GF-D8 (cell line): ENCODE measurements at regions not wholly inside any gene's neighbourhood (a gene's known extent, or its start where the extent isn't known, plus 50 kb on each side); places are given as distances from the start of the nearest gene placed in this dataset.
"Not testable (repeated sequence)": the region's sequence is repeated elsewhere in the genome, so short reads cannot be mapped to it uniquely, and the experiment has no call there.

Source experiments
- DNase-seq: peaks from one replicate; lab custom pipeline; 2025; lab: John Stamatoyannopoulos, UW

DNA sequence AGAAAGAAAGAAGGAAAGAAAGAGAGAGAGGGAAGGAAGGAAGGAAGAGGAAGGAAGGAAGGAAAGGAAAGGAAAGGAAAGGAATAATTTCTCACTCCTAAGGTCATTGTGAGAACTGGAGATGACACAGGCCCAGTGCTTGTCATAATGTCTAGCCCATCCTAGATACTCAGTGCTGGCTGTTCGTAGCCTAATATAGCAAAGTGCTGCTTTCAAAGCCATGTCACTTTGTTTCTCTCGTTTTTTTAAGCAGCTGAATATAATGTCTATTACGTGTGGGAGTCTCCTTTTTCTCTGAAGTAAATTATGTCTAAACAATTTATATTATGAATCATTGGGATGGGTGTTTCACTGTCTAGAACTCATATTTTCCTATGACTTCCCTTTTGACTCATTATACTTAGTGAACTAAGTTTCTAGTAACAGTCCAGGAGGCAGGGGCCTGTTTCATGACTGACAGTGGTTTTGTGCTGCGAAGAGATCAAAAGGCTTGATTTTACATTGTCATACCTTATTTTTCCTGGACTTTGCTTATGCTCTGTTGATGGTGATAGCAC is 327.0 kb upstream of the ZFP42 start:
- no peak for DNase-seq

DNA sequence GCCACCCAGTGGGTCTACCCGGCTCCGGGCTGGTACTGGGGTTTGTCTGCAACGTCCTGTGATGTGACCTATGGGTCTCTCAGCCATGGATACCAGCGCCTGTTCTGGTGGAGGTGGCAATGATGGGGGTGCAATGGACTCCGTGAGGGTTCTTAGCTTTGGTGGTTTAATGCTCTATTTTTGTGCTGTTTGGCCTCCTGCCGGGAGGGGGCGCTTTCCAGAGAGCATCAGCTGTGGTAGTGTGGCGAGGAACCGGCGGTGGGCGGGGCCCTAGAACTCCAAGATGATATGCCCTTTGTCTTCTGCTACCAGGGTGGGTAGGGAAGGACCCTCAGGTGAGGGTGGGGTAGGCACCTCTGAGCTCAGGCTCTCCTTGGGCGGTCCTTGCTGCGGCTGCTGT is 324.1 kb upstream of the ZFP42 start:
- DNase-seq = not testable (repeated sequence)

DNA sequence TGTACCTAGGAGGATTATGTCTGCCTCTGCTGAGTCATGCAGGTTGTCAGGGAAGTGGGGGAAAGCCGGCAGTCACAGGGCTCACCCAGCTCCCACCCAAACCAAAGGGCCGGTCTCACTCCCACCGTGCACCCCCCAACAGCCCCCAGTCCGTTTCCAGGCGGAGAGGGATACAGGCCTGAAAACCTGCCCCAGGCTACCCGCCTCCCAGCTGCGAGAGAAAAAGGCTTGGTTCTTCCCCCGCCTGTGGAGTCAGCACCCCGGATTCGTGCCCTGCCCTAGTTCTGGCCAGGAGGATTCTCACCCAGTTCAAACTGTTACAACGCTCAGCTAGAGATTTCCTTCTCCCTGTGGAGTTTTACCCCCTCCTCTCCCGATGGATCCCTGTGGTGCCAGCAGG is 323.6 kb upstream of the ZFP42 start:
- DNase-seq = not testable (repeated sequence)

DNA sequence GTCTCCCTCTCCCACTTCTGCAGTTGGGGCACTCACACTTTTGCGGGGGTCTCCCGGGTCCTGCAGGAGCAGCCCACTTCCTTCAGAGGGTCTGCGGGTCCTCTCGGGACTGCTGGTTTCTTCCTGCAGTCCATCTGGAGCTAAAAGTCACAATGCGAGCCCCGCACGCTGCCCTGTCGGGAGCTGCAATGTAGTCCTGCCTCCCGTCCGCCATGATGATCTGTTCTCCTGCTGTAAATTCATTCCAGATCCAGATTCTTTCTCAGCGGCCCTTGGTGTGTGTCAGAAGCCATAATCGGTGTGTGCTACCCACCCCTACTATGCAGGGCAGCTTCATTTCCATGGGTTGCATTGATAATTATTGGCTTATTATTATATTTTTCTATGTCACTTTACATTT is 323.0 kb upstream of the ZFP42 start:
- not testable (repeated sequence) for DNase-seq

DNA sequence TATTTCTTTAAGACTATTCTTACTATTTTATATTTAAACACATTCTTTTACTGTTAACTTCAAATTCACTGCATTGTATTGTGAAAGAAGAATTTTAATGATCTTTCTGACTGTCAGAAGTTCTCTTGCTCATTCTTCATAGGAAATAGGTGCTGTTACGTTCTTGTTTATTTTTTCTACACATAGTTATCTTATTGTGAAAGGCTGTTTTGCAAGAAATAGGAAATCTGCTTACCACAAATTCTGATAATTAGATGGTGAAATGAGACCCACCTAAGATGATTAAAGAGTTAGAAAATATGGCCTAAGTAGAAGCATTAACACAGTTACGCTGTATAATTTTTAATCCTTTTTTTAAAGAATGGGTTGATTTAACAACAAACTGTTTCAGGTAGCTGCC is 316.1 kb upstream of the ZFP42 start:
- no peak for DNase-seq

DNA sequence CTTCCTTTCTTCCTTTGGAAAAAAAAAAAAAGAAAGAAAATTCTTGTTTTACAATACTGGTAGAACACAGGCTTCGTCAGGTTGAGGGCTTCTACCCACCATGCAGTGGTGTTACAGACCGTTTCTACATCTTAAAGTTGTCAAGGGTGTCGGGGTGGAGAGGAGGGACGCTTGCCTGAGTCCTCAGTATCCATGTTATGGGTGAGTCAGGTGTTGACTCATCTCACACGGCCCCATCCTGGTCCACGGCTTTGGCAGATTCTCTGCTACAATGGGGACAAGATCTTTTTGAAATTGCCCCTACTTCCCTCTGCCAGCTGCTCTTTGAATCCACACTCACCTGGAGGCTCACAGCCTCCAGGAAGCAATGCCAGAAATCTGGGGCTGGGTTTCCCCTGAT is 310.3 kb upstream of the ZFP42 start:
- no peak for DNase-seq

DNA sequence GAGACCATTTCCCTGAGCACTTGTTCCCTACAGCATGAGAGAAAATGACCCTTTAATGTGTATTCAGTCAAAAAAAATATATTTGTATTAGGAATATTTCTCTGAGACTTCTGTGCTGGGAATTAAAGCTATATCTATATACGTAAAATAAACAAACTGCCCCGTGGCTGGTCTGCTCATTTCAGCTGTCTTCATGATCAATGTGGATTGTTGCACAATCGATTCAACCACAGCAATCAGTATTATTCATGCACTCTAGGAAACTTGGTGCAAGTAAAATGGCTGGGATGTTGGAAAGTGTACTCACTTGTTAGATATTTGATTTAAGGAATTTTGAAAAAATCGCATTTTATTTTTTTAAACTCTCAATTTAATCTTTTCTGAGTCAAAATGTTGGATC is 307.9 kb upstream of the ZFP42 start:
- no peak for DNase-seq

DNA sequence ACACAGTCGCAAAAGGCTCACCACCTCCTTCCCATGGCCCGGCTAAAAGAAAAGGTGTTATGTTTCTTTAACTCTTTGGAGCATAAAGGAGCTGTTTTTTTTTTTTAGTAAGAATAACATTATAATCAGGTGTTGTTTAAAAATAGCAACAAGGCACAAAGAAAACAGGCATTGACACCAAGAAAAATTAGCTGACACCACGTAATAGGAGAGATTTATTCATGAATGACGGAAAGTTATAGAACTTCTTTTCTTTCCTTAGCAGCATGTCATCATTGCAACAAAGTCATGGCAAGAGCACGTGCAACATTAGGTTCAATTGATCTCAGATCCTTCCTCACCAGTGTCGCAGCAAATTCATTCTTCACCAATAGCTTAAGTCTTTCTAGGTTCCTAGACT is 302.9 kb upstream of the ZFP42 start:
- no peak for DNase-seq

DNA sequence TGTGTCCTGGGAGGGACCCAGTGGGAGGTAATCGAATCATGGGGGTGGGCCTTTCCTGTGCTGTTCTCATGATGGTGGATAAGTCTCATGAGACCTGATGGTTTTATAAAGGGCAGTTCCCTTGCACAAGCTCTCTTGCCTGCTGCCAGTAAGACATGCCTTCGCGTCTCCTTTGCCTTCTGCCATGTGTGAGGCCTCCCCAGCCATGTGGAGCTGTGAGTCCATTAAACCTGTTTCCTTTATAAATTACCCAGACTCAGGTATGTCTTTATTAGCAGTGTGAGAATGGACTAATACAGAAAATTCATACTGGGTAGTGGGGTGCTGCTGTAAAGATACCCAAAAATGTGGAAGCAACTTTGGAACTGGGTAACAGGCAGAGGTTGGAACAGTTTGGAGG is 300.0 kb upstream of the ZFP42 start:
- not testable (repeated sequence) for DNase-seq

DNA sequence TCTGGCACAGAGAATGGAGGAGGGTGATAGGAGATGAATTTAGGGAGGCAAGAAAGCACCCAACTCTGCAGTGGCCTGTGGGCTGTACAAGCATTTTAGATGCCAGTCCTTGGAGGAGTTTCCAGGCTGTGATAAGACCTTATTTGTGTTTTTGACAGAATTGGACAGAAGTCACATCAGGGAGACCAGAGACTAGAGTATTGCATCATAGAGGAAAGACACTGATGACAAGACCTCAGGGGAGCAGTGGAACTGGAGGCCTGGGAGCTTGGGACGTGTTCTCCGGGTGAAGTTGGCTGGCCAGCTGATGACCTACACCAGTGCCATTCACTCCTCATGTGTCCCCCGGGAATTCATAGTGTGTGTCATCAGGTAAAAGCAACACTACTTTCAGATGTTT is 284.0 kb upstream of the ZFP42 start:
- no peak for DNase-seq

DNA sequence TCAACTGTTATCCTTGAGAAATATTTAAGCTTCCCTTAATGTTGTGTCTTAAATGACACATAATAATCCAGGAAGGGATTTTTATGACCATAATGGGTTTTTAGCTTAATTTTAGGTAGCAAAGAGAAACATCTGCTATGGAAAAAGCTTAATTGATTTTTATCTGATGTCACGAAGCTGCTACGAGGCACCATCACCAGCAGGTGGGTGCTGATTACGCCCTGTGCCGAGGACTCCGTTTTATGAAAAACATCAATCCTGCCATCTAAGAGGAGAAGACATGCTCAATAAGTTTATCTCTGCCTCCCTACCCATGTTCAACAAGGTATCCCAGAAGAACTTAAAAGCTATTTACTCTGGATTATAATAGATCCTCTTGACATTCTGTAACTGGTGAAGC is 280.6 kb upstream of the ZFP42 start:
- DNase-seq = no peak

DNA sequence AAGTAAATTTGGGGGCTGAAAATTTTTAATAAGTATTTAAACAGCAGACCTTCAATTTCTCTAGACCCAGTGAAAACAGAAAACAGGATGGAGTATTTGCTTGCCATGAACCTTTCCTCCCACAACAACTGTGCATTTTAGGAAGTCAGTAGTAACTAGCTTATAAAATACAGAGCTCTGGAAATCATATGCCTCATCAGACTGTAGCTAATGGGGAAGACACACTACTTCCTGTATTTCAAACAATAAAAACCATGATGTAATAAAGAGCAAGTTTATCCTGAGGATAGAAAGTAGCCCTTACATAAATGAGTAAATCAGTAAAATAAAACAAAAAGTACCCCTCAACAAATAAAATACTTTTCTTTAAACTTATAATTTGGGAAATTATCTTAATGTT is 280.1 kb upstream of the ZFP42 start:
- no peak for DNase-seq

DNA sequence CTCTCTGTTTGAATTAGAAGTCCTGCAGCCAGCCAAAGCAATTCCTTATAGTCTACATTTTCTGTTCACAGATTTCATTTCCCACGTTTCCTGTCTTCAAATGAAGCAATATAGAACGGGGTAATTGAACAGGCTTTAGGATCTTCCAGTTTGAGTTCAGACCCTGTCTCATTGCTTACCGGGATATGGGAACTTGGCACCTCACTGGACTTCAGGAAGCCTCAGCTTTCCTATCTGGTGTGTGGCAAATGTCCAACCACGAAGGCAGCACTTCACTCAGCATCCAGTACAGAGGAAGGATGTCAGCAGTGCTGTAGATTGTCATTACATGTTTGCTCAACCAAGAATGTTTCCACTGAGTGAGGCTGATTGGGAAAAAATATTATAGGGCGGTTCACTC is 271.1 kb upstream of the ZFP42 start:
- DNase-seq = no peak

DNA sequence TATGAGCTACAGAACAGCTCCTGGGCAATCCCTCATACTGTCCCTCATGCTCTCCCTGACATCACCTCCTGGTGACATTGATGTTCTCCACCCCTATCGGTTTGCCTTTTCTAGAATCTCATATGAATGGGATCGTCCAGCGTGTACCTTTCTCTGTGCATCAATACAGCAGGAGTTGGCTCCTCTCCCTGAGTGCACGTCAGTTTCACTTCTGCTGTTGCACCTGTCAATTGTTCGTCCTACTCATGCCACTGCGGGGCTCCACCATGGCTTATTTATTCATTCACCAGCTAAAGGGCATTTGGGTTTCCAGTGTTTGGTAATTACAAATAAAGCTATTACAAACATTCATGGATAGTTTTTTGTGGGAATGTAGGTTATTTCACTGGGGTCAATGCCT is 269.1 kb upstream of the ZFP42 start:
- DNase-seq = no peak

DNA sequence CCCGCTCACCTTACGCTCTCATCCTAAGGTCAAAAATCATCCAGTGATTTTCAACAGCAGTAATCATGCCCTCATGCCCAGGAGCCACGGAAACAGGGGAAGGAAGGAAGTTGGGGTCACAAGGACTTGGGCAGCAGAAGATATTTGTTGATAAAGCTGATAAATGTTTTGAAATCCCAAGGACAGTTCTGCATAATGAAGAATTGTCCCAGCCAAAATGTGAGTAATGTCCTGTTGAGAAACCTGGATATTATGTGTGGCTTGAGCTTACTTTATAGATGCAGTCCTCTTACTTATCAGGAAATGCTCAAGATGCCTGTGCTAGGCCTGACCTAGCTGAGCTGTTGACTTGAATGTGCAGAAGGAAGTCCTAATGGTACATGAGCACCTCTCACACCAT is 263.0 kb upstream of the ZFP42 start:
- peak; percentile 30 for DNase-seq

DNA sequence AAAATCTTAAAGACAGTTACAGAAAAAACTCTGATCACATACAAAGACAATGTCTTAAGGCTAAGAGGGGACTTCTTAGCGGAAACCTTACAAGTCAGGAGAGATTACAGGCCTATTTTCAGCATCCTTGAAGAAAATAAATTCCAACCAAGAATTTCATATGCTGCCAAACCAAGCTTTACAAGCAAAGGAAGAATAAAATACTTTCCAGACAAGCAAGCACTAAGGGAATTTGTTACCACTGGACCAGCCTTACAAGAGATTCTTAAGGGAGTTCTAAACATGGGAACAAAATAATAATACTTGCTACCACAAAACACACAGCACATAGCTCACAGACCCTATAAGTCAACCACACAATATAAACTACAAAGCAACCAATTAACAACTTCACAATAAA is 255.8 kb upstream of the ZFP42 start:
- no peak for DNase-seq

DNA sequence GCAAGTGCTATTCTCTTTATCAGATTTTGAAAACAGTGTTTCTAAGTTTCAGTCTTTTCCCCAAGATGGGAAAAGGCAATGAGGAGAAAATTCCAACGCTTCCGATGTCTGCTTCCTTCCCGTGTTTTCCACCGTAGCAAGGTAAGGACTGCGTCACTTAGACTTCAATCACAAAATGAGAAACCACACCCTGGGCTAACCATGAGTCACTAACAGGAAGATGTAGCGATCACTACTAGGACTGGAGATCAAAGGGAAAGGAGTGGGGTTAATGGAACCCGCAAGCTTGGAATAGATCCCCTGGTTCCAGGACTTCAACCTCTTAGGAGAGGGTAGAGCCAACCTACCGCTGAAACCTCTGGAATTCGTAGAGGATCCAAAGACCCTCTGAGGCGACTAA is 250.7 kb upstream of the ZFP42 start:
- no peak for DNase-seq

DNA sequence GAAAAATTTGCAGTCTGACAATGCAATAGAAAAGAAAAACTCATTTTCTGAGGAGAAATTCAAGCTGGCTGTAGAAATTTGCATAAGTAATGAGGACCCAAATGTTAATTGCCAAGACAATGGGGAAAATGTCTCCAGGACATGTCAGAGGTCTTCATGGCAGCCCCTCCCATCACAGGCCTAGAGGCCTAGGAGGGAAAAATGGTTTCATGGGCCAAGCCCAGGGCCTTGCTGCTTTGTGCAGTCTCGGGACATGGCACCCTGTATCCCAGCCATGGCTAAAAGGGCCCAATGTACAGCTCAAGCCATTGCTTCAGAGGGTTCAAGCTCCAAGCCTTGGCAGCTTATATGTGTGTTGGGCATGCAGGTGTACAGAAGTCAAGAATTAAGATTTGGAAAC is 244.9 kb upstream of the ZFP42 start:
- not testable (repeated sequence) for DNase-seq

DNA sequence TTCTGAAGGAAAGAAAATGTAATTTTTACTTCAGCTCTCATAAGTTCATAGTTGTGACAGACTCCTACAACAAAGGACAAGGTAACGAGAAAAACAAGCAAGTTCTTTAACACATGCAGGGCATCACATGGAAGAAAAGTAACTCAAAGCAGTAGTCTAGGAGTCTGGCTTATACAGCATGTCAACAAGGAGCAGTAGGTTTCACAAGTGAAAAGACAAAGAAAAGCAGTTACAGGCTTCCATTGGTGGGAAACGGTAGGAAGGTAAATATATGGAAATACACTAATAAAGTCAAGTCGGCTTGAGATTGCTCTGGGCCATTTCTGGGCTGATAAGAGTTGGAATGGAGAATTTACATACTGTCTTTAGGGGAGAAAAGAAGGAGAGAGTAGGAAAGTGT is 228.4 kb upstream of the ZFP42 start:
- no peak for DNase-seq

DNA sequence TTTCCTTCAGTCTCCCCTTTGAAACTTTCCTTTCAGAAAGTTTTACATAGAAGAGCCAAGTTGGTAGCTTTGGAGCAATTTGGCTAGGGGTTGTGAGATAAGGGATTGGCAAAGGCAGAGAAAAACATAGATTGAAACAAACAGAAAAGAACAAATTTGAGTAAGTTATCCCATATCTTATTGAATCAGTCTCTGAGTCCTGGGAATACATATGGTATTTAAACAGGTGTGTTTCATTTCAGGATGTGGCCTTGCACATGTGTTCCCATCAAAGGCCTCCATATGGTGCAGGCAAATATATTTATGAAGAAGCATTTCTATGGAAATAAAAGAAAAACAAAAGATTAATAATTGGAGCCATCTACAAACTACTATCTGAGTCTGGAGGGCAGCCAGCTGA is 227.9 kb upstream of the ZFP42 start:
- DNase-seq = no peak

DNA sequence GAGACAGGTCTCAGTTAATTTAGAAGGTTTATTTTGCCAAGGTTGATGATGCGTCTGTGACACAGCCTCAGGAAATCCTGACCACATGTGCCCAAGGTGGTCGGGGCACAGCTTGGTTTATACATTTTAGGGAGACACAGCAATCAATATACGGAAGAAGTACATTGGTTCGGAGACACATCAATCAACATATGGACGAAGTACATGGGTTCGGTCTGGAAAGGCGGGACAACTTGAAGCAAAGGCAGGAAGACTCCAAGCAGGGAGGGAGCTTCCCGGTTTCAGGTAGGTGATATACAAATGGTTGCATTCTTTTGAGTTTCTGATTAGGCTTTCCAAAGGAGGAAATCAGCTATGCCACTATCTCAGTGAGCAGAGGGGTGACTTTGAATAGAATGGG is 225.2 kb upstream of the ZFP42 start:
- no peak for DNase-seq

DNA sequence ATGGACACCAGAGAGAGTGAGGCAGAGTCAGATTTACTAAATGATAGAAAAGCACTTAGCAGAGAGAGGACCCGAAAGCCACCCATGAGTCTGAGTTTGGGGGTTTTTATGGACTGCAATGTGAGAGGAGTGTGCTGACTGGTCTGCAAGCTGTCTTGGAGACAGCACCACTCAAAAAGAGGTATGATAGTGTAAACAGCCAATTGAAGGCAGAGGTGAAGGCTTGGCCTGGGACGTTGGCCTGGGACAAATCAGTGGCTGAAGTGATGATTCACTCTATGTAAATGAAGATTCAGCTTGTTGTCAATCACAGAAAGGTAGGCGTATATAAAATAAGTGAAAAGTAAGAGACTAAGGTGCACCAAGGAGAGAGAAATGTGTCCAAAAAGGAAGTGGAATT is 217.6 kb upstream of the ZFP42 start:
- no peak for DNase-seq

DNA sequence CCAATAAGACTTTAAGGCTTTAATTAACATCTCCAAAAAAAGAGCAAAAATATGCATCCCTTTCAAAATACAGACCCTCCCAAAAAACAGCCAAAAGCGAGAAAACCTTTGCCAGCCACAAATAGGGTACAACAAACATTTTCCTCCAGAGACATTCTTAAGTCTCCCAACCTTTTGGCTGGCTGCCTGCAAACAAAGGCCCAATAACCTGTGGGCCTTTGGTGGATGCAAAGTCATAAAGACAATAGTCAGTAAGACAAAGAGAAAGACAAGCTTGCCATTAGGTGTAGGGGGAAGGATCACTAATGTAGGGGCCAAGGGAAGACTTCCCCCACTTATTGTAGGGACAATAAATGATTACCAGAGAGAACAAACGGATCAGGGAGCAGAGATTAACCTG is 215.5 kb upstream of the ZFP42 start:
- DNase-seq = no peak

DNA sequence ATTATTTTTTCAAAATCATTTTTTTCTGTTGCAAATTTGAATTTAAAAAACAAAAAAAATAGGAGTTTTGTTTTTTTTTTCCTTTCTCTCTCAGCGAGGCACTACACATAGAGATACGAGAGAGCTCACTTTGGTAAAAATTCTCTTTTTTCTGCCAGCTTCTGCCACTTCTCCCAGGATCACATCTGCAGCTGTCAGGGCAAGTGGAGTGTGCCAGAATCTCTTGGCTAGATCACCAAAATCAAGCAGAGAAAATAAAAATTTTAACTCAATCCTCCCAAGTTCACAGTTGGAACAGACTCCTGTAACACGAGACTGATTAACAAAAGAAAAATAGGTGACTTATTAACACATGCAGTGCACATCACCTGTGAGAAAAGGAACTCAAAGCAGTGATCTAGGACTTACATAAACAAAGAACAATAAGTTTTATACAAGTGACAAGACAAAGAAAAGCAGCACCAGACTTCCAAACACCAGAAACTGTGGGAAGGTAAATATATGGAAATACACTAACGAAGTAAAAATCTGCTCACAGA is 213.2 kb upstream of the ZFP42 start:
- DNase-seq = no peak

DNA sequence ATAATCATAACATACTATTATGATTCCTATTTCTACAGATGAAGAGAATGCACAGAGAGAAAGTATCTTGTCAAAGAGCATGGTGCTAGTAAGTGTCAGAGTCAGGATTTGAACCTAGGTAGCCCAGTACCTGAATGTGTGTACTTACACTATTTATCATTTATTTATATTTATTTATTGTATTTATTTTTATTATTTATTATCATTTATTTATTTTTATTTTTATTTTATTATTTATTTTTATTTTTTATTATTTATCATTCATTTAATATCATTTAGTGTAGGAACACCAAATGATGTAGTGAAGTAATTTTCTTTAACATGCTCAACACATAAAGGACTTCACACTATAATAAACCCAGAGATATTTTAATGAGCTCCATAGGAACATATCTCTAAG is 209.4 kb upstream of the ZFP42 start:
- no peak for DNase-seq
